HEK293 (cell line): ENCODE measurements at regions not wholly inside any gene's neighbourhood (a gene's known extent, or its start where the extent isn't known, plus 50 kb on each side); places are given as distances from the start of the nearest gene placed in this dataset.
A peak's percentile ranks its signal among the peaks of the same experiment; 100 is the strongest.

Source experiments
- CTCF ChIA-PET: fragments of 350-600 bp; formaldehyde crosslinking; extraction: SDS; loops from one replicate; lab custom pipeline; 2021; ENCODE audit warnings: antibody characterized with exemption; lab: Yijun Ruan, JAX
- POLR2A ChIA-PET: fragments of 300-600 bp; formaldehyde crosslinking; extraction: SDS; loops from one replicate; lab custom pipeline; 2020; ENCODE audit warnings: antibody characterized with exemption, inconsistent platforms; lab: Yijun Ruan, JAX
- H3K27ac ChIP-seq: fragments of 200-500 bp; sonication (Bioruptor generic); 2 replicates; pipeline ENCODE4 v1.5.1; 2014; ENCODE audit warnings: low read depth, low read length, control low read depth, inconsistent platforms; ENCODE audit errors: extremely low read depth
- H3K36me3 ChIP-seq, 2 experiments: fragments of 200-500 bp in 1 of 2; sonication (Bioruptor generic) in 1 of 2; 1 replicate in 1 of 2; 2 replicates in 1 of 2; pipeline ENCODE4 v1.5.1; 2014 to 2017; ENCODE audit warnings: inconsistent platforms in 2 of 2, low read length in 2 of 2; ENCODE audit not compliant: control insufficient read depth in 2 of 2, insufficient read depth in 1 of 2
- H3K4me1 ChIP-seq: fragments of 200-500 bp; sonication (Bioruptor generic); 2 replicates; pipeline ENCODE4 v1.5.1; 2014; ENCODE audit warnings: mild to moderate bottlenecking, low read length, inconsistent platforms; ENCODE audit not compliant: control insufficient read depth, insufficient read depth
- H3K4me3 ChIP-seq: 2 replicates; pipeline ENCODE4 v1.5.1; 2011; ENCODE audit warnings: low read depth, mild to moderate bottlenecking, control low read depth, low read length, moderate library complexity
- H3K9me3 ChIP-seq: fragments of 200-500 bp; sonication (Bioruptor generic); 2 replicates; pipeline ENCODE4 v1.5.1; 2014; ENCODE audit warnings: low read depth, low read length, inconsistent platforms; ENCODE audit not compliant: control insufficient read depth, insufficient read depth
- ATF2 ChIP-seq: fragments of 450-650 bp; formaldehyde crosslinking; IDR thresholded peaks from 2 replicates; pipeline ENCODE4 v1.5.1; 2016; ENCODE audit warnings: missing biosample characterization, missing genetic modification characterization, low read depth
- BCL11B ChIP-seq: fragments of 450-650 bp; formaldehyde crosslinking; IDR thresholded peaks from 2 replicates; pipeline ENCODE4 v1.5.1; 2016; ENCODE audit warnings: low read depth, missing biosample characterization, missing genetic modification characterization
- CTCF ChIP-seq: fragments of 450-650 bp; formaldehyde crosslinking; IDR thresholded peaks from 2 replicates; pipeline ENCODE4 v1.5.1; 2016; ENCODE audit warnings: missing biosample characterization, missing genetic modification characterization
- HOXA7 ChIP-seq: sonication (generic); formaldehyde crosslinking; IDR thresholded peaks from 2 replicates; pipeline ENCODE4 v1.8.1; 2022; ENCODE audit warnings: missing genetic modification reagents, borderline replicate concordance
- HOXC10 ChIP-seq: sonication (generic); formaldehyde crosslinking; IDR thresholded peaks from 2 replicates; pipeline ENCODE4 v1.8.1; 2023; ENCODE audit warnings: mild to moderate bottlenecking, missing genetic modification reagents
- KLF7 ChIP-seq: fragments of 450-650 bp; formaldehyde crosslinking; IDR thresholded peaks from 2 replicates; pipeline ENCODE4 v1.5.1; 2016; ENCODE audit warnings: missing biosample characterization, missing genetic modification characterization, borderline replicate concordance
- OVOL3 ChIP-seq: fragments of 450-650 bp; formaldehyde crosslinking; IDR thresholded peaks from 2 replicates; pipeline ENCODE4 v1.5.1; 2016; ENCODE audit warnings: missing biosample characterization, missing genetic modification characterization
- PBX3 ChIP-seq: sonication (generic); formaldehyde crosslinking; IDR thresholded peaks from 2 replicates; pipeline ENCODE4 v1.8.1; 2022; ENCODE audit warnings: mild to moderate bottlenecking, moderate library complexity, missing genetic modification reagents
- TCF7L2 ChIP-seq: IDR thresholded peaks from 2 replicates; pipeline ENCODE4 v1.6.1; 2011; ENCODE audit warnings: low read depth, mild to moderate bottlenecking, inconsistent platforms, low read length, moderate library complexity, borderline replicate concordance
- YY1 ChIP-seq: fragments of 450-650 bp; formaldehyde crosslinking; IDR thresholded peaks from 2 replicates; pipeline ENCODE4 v1.5.1; 2018; ENCODE audit warnings: missing biosample characterization, missing genetic modification characterization
- ZBTB21 ChIP-seq: fragments of 450-650 bp; formaldehyde crosslinking; IDR thresholded peaks from 2 replicates; pipeline ENCODE4 v1.5.1; 2017; ENCODE audit warnings: missing biosample characterization, missing genetic modification characterization
- ZNF114 ChIP-seq: fragments of 450-650 bp; formaldehyde crosslinking; IDR thresholded peaks from 2 replicates; pipeline ENCODE4 v1.5.0; 2017; ENCODE audit warnings: missing biosample characterization, missing genetic modification characterization
- ZNF16 ChIP-seq: fragments of 450-650 bp; formaldehyde crosslinking; IDR thresholded peaks from 2 replicates; pipeline ENCODE4 v1.5.1; 2016; ENCODE audit warnings: low read depth, missing biosample characterization, missing genetic modification characterization
- ZNF169 ChIP-seq: fragments of 450-650 bp; formaldehyde crosslinking; IDR thresholded peaks from 2 replicates; pipeline ENCODE4 v1.5.1; 2016; ENCODE audit warnings: missing biosample characterization, missing genetic modification characterization
- ZNF19 ChIP-seq: fragments of 450-650 bp; formaldehyde crosslinking; IDR thresholded peaks from 2 replicates; pipeline ENCODE4; 2016; ENCODE audit warnings: missing biosample characterization, missing genetic modification characterization, low read depth
- ZNF248 ChIP-seq: fragments of 450-650 bp; formaldehyde crosslinking; IDR thresholded peaks from 2 replicates; pipeline ENCODE4 v1.5.1; 2017; ENCODE audit warnings: missing biosample characterization, missing genetic modification characterization
- ZNF292 ChIP-seq: fragments of 450-650 bp; formaldehyde crosslinking; IDR thresholded peaks from 2 replicates; pipeline ENCODE4 v1.5.1; 2016; ENCODE audit warnings: low read depth, missing biosample characterization, missing genetic modification characterization, borderline replicate concordance
- ZNF555 ChIP-seq: fragments of 450-650 bp; formaldehyde crosslinking; conservative IDR thresholded peaks from 2 replicates; pipeline ENCODE4 v1.5.1; 2017; ENCODE audit warnings: missing biosample characterization, mild to moderate bottlenecking, missing genetic modification characterization, inconsistent platforms
- ZNF596 ChIP-seq: fragments of 450-650 bp; IDR thresholded peaks from 2 replicates; pipeline ENCODE4 v1.5.0; 2018; ENCODE audit warnings: missing biosample characterization, mild to moderate bottlenecking, missing genetic modification characterization, moderate library complexity
- ZNF610 ChIP-seq: fragments of 450-650 bp; formaldehyde crosslinking; IDR thresholded peaks from 2 replicates; pipeline ENCODE4 v1.5.1; 2016; ENCODE audit warnings: missing biosample characterization, missing genetic modification characterization, borderline replicate concordance
- TF ChIP-seq, protein P1 (sequence below): fragments of 450-650 bp; IDR thresholded peaks from 2 replicates; pipeline ENCODE4 v1.5.1; 2018; ENCODE audit warnings: missing biosample characterization, mild to moderate bottlenecking, missing genetic modification characterization

DNA sequence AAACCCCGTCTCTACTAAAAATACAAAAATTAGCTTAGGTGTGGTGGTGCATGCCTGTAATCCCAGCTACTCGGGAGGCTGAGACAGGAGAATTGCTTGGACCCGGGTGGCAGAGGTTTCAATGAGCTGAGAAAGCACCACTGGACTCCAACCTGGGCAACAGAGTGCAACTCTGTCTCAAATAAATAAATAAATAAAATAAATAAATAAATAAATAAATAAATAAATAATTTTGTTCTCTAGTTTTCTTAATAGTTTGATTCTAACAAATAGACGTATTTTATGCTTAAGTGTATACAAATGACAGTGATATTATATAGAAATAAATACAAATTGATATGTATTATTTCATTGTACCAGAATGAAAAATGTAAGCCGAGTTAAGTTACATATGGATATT is 339.9 kb upstream of the OLFM3 start (continued):
- TF ChIP-seq BCL11B (tag by site-specific recombination): no peak
- TF ChIP-seq, all 188 proteins: peak for 14

GRCh38 chr1:102318104-102318806 is 321.5 kb upstream of the OLFM3 start:
- H3K27ac ChIP-seq: no peak overlapping the region
- CTCF ChIA-PET: no interaction called here
- no peaks in the 10 kb centered on the region for H3K9me3 ChIP-seq
- POLR2A ChIA-PET: no interaction called here
- no peaks in the 10 kb centered on the region for H3K4me1 ChIP-seq
- TF ChIP-seq ATF2 (tag by site-specific recombination) (peak; percentile 71), ZNF19 (tag by site-specific recombination) (no peak), ZNF16 (tag by site-specific recombination) (no peak)
- no peak overlapping the region for H3K4me3 ChIP-seq
- H3K36me3 ChIP-seq: no peaks in the 10 kb centered on the region

- H3K4me1 ChIP-seq: no peaks in the 10 kb centered on the region
- ChIA-PET POLR2A (no interaction called here), CTCF (no interaction called here)
- H3K4me3 ChIP-seq: no peak overlapping the region
- no peaks in the 10 kb centered on the region for H3K36me3 ChIP-seq
- TF ChIP-seq HOXC10 (CRISPR knock-in tag) (no peak), ZNF596 (tag by site-specific recombination) (no peak), ZNF114 (tag by site-specific recombination) (no peak), YY1 (tag by site-specific recombination) (no peak), CTCF (tag by site-specific recombination) (no peak), ZNF248 (tag by site-specific recombination) (no peak), HOXA7 (CRISPR knock-in tag) (no peak), KLF7 (tag by site-specific recombination) (no peak), ZNF292 (no peak), ZNF16 (tag by site-specific recombination) (no peak), ATF2 (tag by site-specific recombination) (no peak), ZBTB21 (tag by site-specific recombination) (no peak), OVOL3 (tag by site-specific recombination) (no peak), PBX3 (no peak), TCF7L2 (no peak), ZNF610 (tag by site-specific recombination) (no peak), ZNF169 (tag by site-specific recombination) (no peak), ZNF555 (no peak)
- TF ChIP-seq, protein P1, sequence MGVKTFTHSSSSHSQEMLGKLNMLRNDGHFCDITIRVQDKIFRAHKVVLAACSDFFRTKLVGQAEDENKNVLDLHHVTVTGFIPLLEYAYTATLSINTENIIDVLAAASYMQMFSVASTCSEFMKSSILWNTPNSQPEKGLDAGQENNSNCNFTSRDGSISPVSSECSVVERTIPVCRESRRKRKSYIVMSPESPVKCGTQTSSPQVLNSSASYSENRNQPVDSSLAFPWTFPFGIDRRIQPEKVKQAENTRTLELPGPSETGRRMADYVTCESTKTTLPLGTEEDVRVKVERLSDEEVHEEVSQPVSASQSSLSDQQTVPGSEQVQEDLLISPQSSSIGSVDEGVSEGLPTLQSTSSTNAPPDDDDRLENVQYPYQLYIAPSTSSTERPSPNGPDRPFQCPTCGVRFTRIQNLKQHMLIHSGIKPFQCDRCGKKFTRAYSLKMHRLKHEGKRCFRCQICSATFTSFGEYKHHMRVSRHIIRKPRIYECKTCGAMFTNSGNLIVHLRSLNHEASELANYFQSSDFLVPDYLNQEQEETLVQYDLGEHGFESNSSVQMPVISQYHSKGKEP (tag by site-specific recombination): no peak
- no peaks in the 10 kb centered on the region for H3K9me3 ChIP-seq
- no peak overlapping the region for H3K27ac ChIP-seq
Observed at GRCh38 chr1:102315096-102315495, 318.4 kb upstream of the OLFM3 start.
